IMR-90 (cell line): ENCODE measurements at regions not wholly inside any gene's neighbourhood (a gene's known extent, or its start where the extent isn't known, plus 50 kb on each side); places are given as distances from the start of the nearest gene placed in this dataset.

Experiments
- MAFK ChIP-seq: IDR thresholded peaks from 2 replicates; pipeline ENCODE4 v1.6.1; 2012; ENCODE audit warnings: low read depth, low read length, improper control_type of control experiment
- POLR2A ChIP-seq: IDR thresholded peaks from 2 replicates; pipeline ENCODE4 v1.6.1; 2012; ENCODE audit warnings: mild to moderate bottlenecking, low read depth, low read length
- RAD21 ChIP-seq: IDR thresholded peaks from 2 replicates; pipeline ENCODE4 v1.6.1; 2012; ENCODE audit warnings: low read length, improper control_type of control experiment
- SMC3 ChIP-seq: fragments of 150-350 bp; IDR thresholded peaks from 2 replicates; pipeline ENCODE4 v1.6.1; 2016; ENCODE audit warnings: low read depth, mild to moderate bottlenecking, antibody characterized with exemption, low read length, moderate library complexity
- TF ChIP-seq, protein P1 (sequence below): conservative IDR thresholded peaks from 2 replicates; pipeline ENCODE4 v1.5.1; 2012; ENCODE audit warnings: mild to moderate bottlenecking, low read depth, low read length, improper control_type of control experiment
- TF ChIP-seq, protein P2 (sequence below): fragments of 150-350 bp; IDR thresholded peaks from 2 replicates; pipeline ENCODE4 v1.6.1; 2017; ENCODE audit warnings: mild to moderate bottlenecking, antibody characterized with exemption, low read length, low read depth

DNA sequence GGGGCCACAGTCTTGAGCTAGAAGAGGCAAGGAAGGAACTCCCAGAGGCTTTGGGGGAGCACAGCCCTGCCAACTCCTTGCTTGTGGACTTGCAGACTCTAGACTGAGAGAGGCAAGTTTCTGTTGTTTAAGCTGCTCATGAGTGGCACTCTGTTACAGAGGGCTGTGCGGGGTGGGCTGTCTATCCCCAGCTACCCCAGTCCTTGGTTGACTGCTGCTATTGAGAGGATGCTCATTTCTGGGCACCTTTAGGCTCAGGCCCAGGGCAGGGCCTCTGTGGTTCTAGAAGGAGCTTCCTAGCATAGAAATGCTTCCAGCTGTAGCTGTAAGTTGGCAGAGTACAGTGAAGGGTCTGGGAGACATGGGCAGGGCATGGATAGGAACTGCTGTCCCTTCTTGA is 151.3 kb upstream of the GGTLC1 start:
- TF ChIP-seq, protein P1, sequence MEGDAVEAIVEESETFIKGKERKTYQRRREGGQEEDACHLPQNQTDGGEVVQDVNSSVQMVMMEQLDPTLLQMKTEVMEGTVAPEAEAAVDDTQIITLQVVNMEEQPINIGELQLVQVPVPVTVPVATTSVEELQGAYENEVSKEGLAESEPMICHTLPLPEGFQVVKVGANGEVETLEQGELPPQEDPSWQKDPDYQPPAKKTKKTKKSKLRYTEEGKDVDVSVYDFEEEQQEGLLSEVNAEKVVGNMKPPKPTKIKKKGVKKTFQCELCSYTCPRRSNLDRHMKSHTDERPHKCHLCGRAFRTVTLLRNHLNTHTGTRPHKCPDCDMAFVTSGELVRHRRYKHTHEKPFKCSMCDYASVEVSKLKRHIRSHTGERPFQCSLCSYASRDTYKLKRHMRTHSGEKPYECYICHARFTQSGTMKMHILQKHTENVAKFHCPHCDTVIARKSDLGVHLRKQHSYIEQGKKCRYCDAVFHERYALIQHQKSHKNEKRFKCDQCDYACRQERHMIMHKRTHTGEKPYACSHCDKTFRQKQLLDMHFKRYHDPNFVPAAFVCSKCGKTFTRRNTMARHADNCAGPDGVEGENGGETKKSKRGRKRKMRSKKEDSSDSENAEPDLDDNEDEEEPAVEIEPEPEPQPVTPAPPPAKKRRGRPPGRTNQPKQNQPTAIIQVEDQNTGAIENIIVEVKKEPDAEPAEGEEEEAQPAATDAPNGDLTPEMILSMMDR: no peak
- TF ChIP-seq, protein P2, sequence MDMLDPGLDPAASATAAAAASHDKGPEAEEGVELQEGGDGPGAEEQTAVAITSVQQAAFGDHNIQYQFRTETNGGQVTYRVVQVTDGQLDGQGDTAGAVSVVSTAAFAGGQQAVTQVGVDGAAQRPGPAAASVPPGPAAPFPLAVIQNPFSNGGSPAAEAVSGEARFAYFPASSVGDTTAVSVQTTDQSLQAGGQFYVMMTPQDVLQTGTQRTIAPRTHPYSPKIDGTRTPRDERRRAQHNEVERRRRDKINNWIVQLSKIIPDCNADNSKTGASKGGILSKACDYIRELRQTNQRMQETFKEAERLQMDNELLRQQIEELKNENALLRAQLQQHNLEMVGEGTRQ: no peak
- TF ChIP-seq POLR2A (no peak), SMC3 (no peak), RAD21 (no peak), MAFK (no peak)
